Ascending aorta (tissue), 2 donors: ENCODE measurements at regions not wholly inside any gene's neighbourhood (a gene's known extent, or its start where the extent isn't known, plus 50 kb on each side); places are given as distances from the start of the nearest gene placed in this dataset.

Source experiments
- DNase-seq, 2 donors: peaks; one replicate each; pipeline ENCODE4 v3.0.0-alpha.2; 2019; ENCODE audit warnings: low spot score in 2 of 2
- H3K27ac ChIP-seq, 2 donors: fragments of 200-600 bp; sonication (generic); one replicate each; pipeline ENCODE4 v1.5.1; 2016 to 2017; ENCODE audit warnings: mild to moderate bottlenecking in 1 of 2
- H3K27me3 ChIP-seq: fragments of 200-600 bp; sonication (generic); one replicate; pipeline ENCODE4 v1.5.1; 2017
- H3K36me3 ChIP-seq, 2 donors: fragments of 200-600 bp; sonication (generic); one replicate each; pipeline ENCODE4 v1.5.1; 2016
- H3K4me1 ChIP-seq, 2 donors: fragments of 200-600 bp; sonication (generic); one replicate each; pipeline ENCODE4 v1.5.1; 2016 to 2017; ENCODE audit warnings: mild to moderate bottlenecking in 1 of 2
- H3K4me3 ChIP-seq, 2 donors: fragments of 200-600 bp; sonication (generic); one replicate each; pipeline ENCODE4 v1.5.1; 2016 to 2017; ENCODE audit warnings: mild to moderate bottlenecking in 1 of 2
- H3K9me3 ChIP-seq, 2 donors: fragments of 200-600 bp; sonication (generic); one replicate each; pipeline ENCODE4 v1.5.1; 2016
- CTCF ChIP-seq, 3 experiments: fragments of 200-600 bp in 2 of 3; fragments of 450-650 bp in 1 of 3; sonication (generic) in 2 of 3; IDR thresholded peaks; one replicate each; pipeline ENCODE4 v1.5.1; 2016 to 2019; ENCODE audit warnings: antibody characterized with exemption in 3 of 3, mild to moderate bottlenecking in 1 of 3, moderate library complexity in 1 of 3
- intact Hi-C: fragments of 100-400 bp; cut with DNase I; formaldehyde crosslinking; loops from one replicate; pipeline ENCODE4 v1.15.1; 2023

- H3K4me3 ChIP-seq = no peak overlapping the region
- H3K36me3 ChIP-seq = no peaks in the 10 kb centered on the region
- H3K27ac ChIP-seq = no peak overlapping the region
- intact Hi-C loops = no loop called here
- H3K9me3 ChIP-seq = no peaks in the 10 kb centered on the region
- no peak for DNase-seq
- peaks cover 0 to 2% of the 10 kb centered on the region in 2 donors for H3K4me1 ChIP-seq
- no peak for TF ChIP-seq CTCF (IDR thresholded peaks at IDR 0.05)
- H3K27me3 ChIP-seq = no peaks in the 10 kb centered on the region
Observed at GRCh38 chr2:21253311-21254027, 129.7 kb downstream of the TDRD15 start.

- Histone ChIP-seq H3K4me3 (no peak overlapping the region), H3K27me3 (no peaks in the 10 kb centered on the region), H3K9me3 (no peaks in the 10 kb centered on the region), H3K4me1 (peaks cover 0 to 2% of the 10 kb centered on the region in 2 donors), H3K27ac (no peak overlapping the region), H3K36me3 (no peaks in the 10 kb centered on the region)
- DNase-seq = no peak
- intact Hi-C loops = no loop called here
- no peak for TF ChIP-seq CTCF (IDR thresholded peaks at IDR 0.05)
Observed at GRCh38 chr2:21254170-21254965, 130.6 kb downstream of the TDRD15 start.

GRCh38 chr2:21256006-21256405, 132.2 kb downstream of the TDRD15 start:
- no peaks in the 10 kb centered on the region for H3K9me3 ChIP-seq
- no peak for TF ChIP-seq CTCF (IDR thresholded peaks at IDR 0.05)
- H3K4me3 ChIP-seq = no peak overlapping the region
- peaks cover 0 to 2% of the 10 kb centered on the region in 2 donors for H3K4me1 ChIP-seq
- no peaks in the 10 kb centered on the region for H3K27me3 ChIP-seq
- intact Hi-C loops = no loop called here
- H3K27ac ChIP-seq = no peak overlapping the region
- DNase-seq = peak; percentile 28 to 69
- no peaks in the 10 kb centered on the region for H3K36me3 ChIP-seq

- DNase-seq = no peak
- Histone ChIP-seq H3K27ac (no peak overlapping the region), H3K4me1 (peaks cover 2 to 3% of the 10 kb centered on the region in 2 donors), H3K36me3 (no peaks in the 10 kb centered on the region), H3K27me3 (no peaks in the 10 kb centered on the region), H3K4me3 (no peak overlapping the region), H3K9me3 (no peaks in the 10 kb centered on the region)
- intact Hi-C loops = no loop called here
- TF ChIP-seq CTCF (IDR thresholded peaks at IDR 0.05) = no peak
Observed at GRCh38 chr2:21257621-21258020, 133.9 kb downstream of the TDRD15 start.

GRCh38 chr2:21258082-21258481, 134.3 kb downstream of the TDRD15 start:
- no peak overlapping the region for H3K27ac ChIP-seq
- H3K27me3 ChIP-seq = no peaks in the 10 kb centered on the region
- TF ChIP-seq CTCF (IDR thresholded peaks at IDR 0.05) = no peak
- peaks cover 2 to 3% of the 10 kb centered on the region in 2 donors for H3K4me1 ChIP-seq
- no peaks in the 10 kb centered on the region for H3K9me3 ChIP-seq
- no peaks in the 10 kb centered on the region for H3K36me3 ChIP-seq
- no peak overlapping the region for H3K4me3 ChIP-seq
- intact Hi-C loops = no loop called here
- DNase-seq = no peak
